ENCODE measurements at regions not wholly inside any gene's neighbourhood (a gene's known extent, or its start where the extent isn't known, plus 50 kb on each side); places are given as distances from the start of the nearest gene placed in this dataset.

DNA sequence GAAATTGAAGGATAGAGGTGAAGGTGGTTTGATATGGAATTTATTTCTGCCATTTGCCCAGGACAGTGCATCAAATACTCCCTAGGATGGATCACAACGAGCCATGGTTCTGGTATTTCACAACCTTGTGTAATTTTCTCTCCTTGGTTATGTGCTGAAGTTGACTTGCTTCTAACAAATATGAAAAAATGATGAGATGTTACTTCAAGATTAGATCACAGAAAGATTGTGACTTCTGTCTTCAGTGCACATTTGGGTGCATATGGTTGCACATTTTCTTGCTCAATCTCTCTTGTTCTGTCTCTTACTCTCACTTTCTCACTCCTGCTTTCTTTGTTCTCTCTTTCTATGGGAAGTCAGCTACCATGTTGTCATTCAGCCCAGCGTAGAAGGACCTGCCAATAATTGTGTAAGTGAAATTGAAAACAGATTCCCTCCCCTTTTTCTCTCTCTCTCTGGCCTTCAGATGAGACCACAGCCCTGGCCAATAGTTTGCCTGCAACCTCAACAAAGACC, 104.6 kb upstream of the RMDN2 start:
- intact Hi-C loops (cut with DNase I; ENCODE audit: low total_unique reads): no loop called here
- Histone ChIP-seq H3K27me3 (no peaks in the 10 kb centered on the region), H3K4me1 (no peaks in the 10 kb centered on the region), H3K4me3 (no peak overlapping the region), H3K9me3 (no peaks in the 10 kb centered on the region), H3K27ac (no peak overlapping the region), H3K36me3 (no peaks in the 10 kb centered on the region)
- no peak for TF ChIP-seq POLR2A (IDR thresholded peaks at IDR 0.05)
- in situ Hi-C loops (cut with MboI; ENCODE audit: low pct_ligation_motif_present in 1 of 4, low pct_unique_long_range_greater_than_20kb in 1 of 4, low sequenced_read_pairs in 3 of 4): loop anchor here in 1 of 4 donors (10.0 kb wide), 1 partner anchor 406 kb away; no protein-coding TSS in a partner anchor
- WGBS, 2 donors (ENCODE audit: low coverage in 1 of 2): 68 to 91% methylated on average over 2 of the region's 2 CpGs
- DNase-seq: no peak

DNA sequence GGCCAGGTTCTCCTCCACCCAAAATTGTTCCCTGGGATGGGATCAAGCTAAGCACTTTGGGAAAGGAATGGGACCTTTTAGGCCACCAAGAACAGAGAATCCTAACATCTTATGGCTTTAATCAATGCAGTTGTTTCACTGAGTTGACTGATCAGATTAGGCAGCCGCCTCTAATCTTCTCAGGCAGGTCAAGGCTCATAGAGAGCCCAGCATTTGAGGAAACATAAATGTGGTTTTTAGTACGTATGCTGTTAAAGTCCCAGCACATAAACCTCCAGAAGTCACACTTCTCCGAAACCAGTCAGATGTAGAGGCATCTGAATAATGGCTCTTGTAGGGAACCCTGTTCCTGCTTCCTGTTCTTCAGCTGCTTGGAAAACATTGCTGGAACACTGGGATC, 99.5 kb upstream of the RMDN2 start:
- H3K4me1 ChIP-seq: peaks cover 0 to 11% (median 0%) of the 10 kb centered on the region in 4 donors
- no peak overlapping the region for H3K4me3 ChIP-seq
- 88% methylated on average over 3 of the region's 3 CpGs; no CpG with 5 or more reads in 1 of the 2 donors for WGBS, 2 donors (ENCODE audit: low coverage in 1 of 2)
- no peaks in the 10 kb centered on the region for H3K36me3 ChIP-seq
- TF ChIP-seq EP300 (IDR thresholded peaks at IDR 0.05; ENCODE audit: low read depth): no peak
- H3K9me3 ChIP-seq: no peaks in the 10 kb centered on the region
- no peaks in the 10 kb centered on the region for H3K27me3 ChIP-seq
- H3K27ac ChIP-seq: no peak overlapping the region
- DNase-seq: no peak
- in situ Hi-C loops (cut with MboI; ENCODE audit: low pct_ligation_motif_present in 1 of 4, low pct_unique_long_range_greater_than_20kb in 1 of 4, low sequenced_read_pairs in 3 of 4) (loop anchor here in 1 of 4 donors (10.0 kb wide), 1 partner anchor 411 kb away; no protein-coding TSS in a partner anchor), intact Hi-C loops (cut with DNase I; ENCODE audit: low total_unique reads) (no loop called here)

DNA sequence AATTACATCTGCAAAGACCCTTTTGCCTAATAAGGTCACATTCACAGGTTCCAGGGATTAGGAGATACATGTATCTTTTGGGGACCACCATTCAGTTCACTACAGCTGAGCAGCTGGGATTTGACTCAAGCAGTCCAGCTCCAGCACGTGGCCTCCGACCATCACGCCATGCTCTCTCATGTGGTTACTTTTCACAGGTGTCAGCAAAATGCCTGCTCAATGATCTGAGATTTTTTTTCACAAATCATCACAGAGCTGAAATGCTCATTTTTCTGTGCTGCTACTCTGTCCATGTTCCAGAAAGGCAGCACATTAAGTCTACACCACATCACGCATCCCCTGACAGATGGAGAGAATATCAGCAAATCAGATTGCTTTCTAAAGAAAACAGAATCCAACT, 98.5 kb upstream of the RMDN2 start:
- H3K4me1 ChIP-seq: peaks cover 0 to 11% (median 0%) of the 10 kb centered on the region in 4 donors
- H3K36me3 ChIP-seq: no peaks in the 10 kb centered on the region
- H3K27me3 ChIP-seq: no peaks in the 10 kb centered on the region
- intact Hi-C loops (cut with DNase I; ENCODE audit: low total_unique reads): no loop called here
- no peak for DNase-seq
- 89 to 95% methylated on average over 4 of the region's 4 CpGs for WGBS, 2 donors (ENCODE audit: low coverage in 1 of 2)
- in situ Hi-C loops (cut with MboI; ENCODE audit: low pct_ligation_motif_present in 1 of 4, low pct_unique_long_range_greater_than_20kb in 1 of 4, low sequenced_read_pairs in 3 of 4): loop anchor here in 1 of 4 donors (10.0 kb wide), 1 partner anchor 412 kb away; no protein-coding TSS in a partner anchor
- TF ChIP-seq POLR2AphosphoS5 (IDR thresholded peaks at IDR 0.05) (no peak), EP300 (IDR thresholded peaks at IDR 0.05; ENCODE audit: low read depth) (no peak), POLR2A (IDR thresholded peaks at IDR 0.05) (no peak)
- TF ChIP-seq, protein P1, sequence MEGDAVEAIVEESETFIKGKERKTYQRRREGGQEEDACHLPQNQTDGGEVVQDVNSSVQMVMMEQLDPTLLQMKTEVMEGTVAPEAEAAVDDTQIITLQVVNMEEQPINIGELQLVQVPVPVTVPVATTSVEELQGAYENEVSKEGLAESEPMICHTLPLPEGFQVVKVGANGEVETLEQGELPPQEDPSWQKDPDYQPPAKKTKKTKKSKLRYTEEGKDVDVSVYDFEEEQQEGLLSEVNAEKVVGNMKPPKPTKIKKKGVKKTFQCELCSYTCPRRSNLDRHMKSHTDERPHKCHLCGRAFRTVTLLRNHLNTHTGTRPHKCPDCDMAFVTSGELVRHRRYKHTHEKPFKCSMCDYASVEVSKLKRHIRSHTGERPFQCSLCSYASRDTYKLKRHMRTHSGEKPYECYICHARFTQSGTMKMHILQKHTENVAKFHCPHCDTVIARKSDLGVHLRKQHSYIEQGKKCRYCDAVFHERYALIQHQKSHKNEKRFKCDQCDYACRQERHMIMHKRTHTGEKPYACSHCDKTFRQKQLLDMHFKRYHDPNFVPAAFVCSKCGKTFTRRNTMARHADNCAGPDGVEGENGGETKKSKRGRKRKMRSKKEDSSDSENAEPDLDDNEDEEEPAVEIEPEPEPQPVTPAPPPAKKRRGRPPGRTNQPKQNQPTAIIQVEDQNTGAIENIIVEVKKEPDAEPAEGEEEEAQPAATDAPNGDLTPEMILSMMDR (IDR thresholded peaks at IDR 0.05): no peak
- no peak overlapping the region for H3K27ac ChIP-seq
- no peaks in the 10 kb centered on the region for H3K9me3 ChIP-seq
- H3K4me3 ChIP-seq: no peak overlapping the region

GRCh38 chr2:37827455-37827854, 97.6 kb upstream of the RMDN2 start:
- no peaks in the 10 kb centered on the region for H3K9me3 ChIP-seq
- peaks cover 0 to 11% (median 0%) of the 10 kb centered on the region in 4 donors for H3K4me1 ChIP-seq
- in situ Hi-C loops (cut with MboI; ENCODE audit: low pct_ligation_motif_present in 1 of 4, low pct_unique_long_range_greater_than_20kb in 1 of 4, low sequenced_read_pairs in 3 of 4): loop anchor here in 1 of 4 donors (10.0 kb wide), 1 partner anchor 413 kb away; no protein-coding TSS in a partner anchor
- H3K27me3 ChIP-seq: no peaks in the 10 kb centered on the region
- 42 to 78% methylated on average over 3 to 7 of the region's 7 CpGs for WGBS, 2 donors (ENCODE audit: low coverage in 1 of 2)
- H3K27ac ChIP-seq: no peak overlapping the region
- H3K4me3 ChIP-seq: no peak overlapping the region
- TF ChIP-seq POLR2A (IDR thresholded peaks at IDR 0.05): no peak
- TF ChIP-seq, protein P1 (IDR thresholded peaks at IDR 0.05): no peak
- no peak for TF ChIP-seq POLR2AphosphoS5 (IDR thresholded peaks at IDR 0.05)
- TF ChIP-seq EP300 (IDR thresholded peaks at IDR 0.05; ENCODE audit: low read depth): no peak
- H3K36me3 ChIP-seq: no peaks in the 10 kb centered on the region
- DNase-seq: no peak
- intact Hi-C loops (cut with DNase I; ENCODE audit: low total_unique reads): no loop called here

DNA sequence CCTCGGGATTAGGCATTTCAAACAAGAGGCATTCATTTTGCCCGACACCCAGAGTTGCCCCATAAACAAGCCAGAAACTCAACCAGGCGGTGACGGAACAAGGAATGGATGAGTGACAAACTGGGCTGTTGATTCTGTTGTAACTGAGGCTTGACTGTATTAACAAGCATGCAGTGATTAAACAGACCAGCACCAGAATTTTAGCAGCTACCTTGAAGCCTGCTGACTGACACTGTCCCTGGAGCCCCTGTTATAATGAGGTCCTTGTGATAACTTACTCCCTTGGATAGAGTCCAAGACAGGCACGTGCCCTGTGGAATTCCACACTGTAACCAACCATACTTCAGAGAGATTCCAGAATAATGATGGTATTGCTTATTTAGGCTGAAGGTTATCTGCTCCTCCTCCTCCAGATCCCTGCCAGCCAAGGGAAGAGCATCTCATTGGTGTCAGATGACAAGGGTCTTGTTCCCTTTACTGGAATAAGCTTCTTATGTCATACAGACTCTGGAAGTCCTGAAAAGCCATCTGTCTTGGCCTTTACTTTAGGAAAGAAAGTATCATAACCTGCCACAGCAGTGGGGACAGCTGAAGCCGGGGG, 97.1 kb upstream of the RMDN2 start:
- in situ Hi-C loops (cut with MboI; ENCODE audit: low pct_ligation_motif_present in 1 of 4, low pct_unique_long_range_greater_than_20kb in 1 of 4, low sequenced_read_pairs in 3 of 4) (loop anchor here in 1 of 4 donors (10.0 kb wide), 1 partner anchor 413 kb away; no protein-coding TSS in a partner anchor), intact Hi-C loops (cut with DNase I; ENCODE audit: low total_unique reads) (no loop called here)
- Histone ChIP-seq H3K4me3 (no peak overlapping the region), H3K27ac (no peak overlapping the region), H3K9me3 (no peaks in the 10 kb centered on the region), H3K36me3 (no peaks in the 10 kb centered on the region), H3K27me3 (no peaks in the 10 kb centered on the region), H3K4me1 (peaks cover 0 to 11% (median 0%) of the 10 kb centered on the region in 4 donors)
- no peak for DNase-seq
- WGBS, 2 donors (ENCODE audit: low coverage in 1 of 2): 20 to 79% methylated on average over 2 to 6 of the region's 6 CpGs
- TF ChIP-seq POLR2AphosphoS5 (IDR thresholded peaks at IDR 0.05) (no peak), POLR2A (IDR thresholded peaks at IDR 0.05) (no peak), EP300 (IDR thresholded peaks at IDR 0.05; ENCODE audit: low read depth) (no peak)
- TF ChIP-seq, protein P1 (IDR thresholded peaks at IDR 0.05): no peak

Data from transverse colon (tissue), 4 donors.